Tibial nerve (tissue), 4 donors: ENCODE measurements at regions not wholly inside any gene's neighbourhood (a gene's known extent, or its start where the extent isn't known, plus 50 kb on each side); places are given as distances from the start of the nearest gene placed in this dataset.
"Not testable (repeated sequence)": the region's sequence is repeated elsewhere in the genome, so short reads cannot be mapped to it uniquely, and the experiment has no call there.

Experiments
- DNase-seq, 2 donors: peaks; one replicate each; pipeline ENCODE4 v3.0.0-alpha.2; 2019; ENCODE audit warnings: low spot score in 2 of 2
- H3K27ac ChIP-seq, 4 donors: fragments of 200-600 bp; sonication (generic) in 3 of 4; one replicate each; pipeline ENCODE4 v1.5.1; 2017 to 2019; ENCODE audit warnings: mild to moderate bottlenecking in 1 of 4
- H3K27me3 ChIP-seq, 2 donors: fragments of 200-600 bp; sonication (generic) in 1 of 2; one replicate each; pipeline versions ENCODE4 v1.5.1 to v1.6.0; 2017 to 2019
- H3K36me3 ChIP-seq, 3 donors: fragments of 200-600 bp; sonication (generic); one replicate each; pipeline ENCODE4 v1.5.1; 2018 to 2019
- H3K4me1 ChIP-seq, 4 donors: fragments of 200-600 bp; sonication (generic) in 3 of 4; one replicate each; pipeline ENCODE4 v1.5.1; 2017 to 2019
- H3K4me3 ChIP-seq, 4 donors: fragments of 200-600 bp; sonication (generic) in 3 of 4; one replicate each; pipeline ENCODE4 v1.5.1; 2017 to 2019; ENCODE audit warnings: mild to moderate bottlenecking in 1 of 4, moderate library complexity in 1 of 4
- H3K9me3 ChIP-seq, 4 donors: fragments of 200-600 bp; sonication (generic) in 3 of 4; one replicate each; pipeline ENCODE4 v1.5.1; 2017 to 2019
- EP300 ChIP-seq, 2 donors: sonication (generic); formaldehyde crosslinking; IDR thresholded peaks; one replicate each; pipeline ENCODE4 v1.6.1; 2017; ENCODE audit warnings: antibody characterized with exemption in 2 of 2, mild to moderate bottlenecking in 1 of 2
- POLR2A ChIP-seq, 2 donors: fragments of 450-650 bp; IDR thresholded peaks; one replicate each; pipeline ENCODE4 v1.6.1; 2017; ENCODE audit warnings: antibody characterized with exemption in 2 of 2, mild to moderate bottlenecking in 2 of 2, moderate library complexity in 2 of 2
- WGBS, 2 donors: methylation state at CpG; one replicate each; pipeline ENCODE4 v1.1.5; 2018; 5-methylcytosine and 5-hydroxymethylcytosine counted together
- TF ChIP-seq, protein P1 (sequence below), 5 experiments: fragments of 200-600 bp in 3 of 5; fragments of 450-650 bp in 2 of 5; sonication (generic) in 3 of 5; IDR thresholded peaks; one replicate each; pipeline ENCODE4 v1.5.1; 2016 to 2019; ENCODE audit warnings: antibody characterized with exemption in 5 of 5, mild to moderate bottlenecking in 3 of 5, moderate library complexity in 2 of 5

DNA sequence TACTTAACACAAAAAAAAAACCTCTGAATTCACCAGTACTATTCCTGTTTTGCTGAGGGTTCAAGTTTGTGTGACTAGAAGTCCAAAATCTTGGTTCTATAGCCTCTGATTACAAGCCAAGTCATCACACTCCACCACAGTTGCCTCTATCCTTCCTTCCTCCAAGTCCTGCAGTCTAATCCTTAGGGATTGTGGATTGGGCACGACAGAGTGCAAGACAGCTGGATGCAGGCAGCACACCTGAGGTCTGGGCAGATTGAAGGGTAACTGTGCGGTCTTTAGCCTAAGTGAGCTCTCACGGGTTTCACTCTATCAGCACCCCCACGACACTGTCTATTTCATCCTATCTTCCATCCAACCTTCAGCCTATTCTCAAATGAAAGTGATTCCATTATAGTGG lies 299.4 kb upstream of the ID2 start:
- Histone ChIP-seq H3K4me1 (no peaks in the 10 kb centered on the region), H3K9me3 (no peaks in the 10 kb centered on the region), H3K36me3 (no peaks in the 10 kb centered on the region), H3K4me3 (no peak overlapping the region), H3K27me3 (no peaks in the 10 kb centered on the region), H3K27ac (no peak overlapping the region)
- 84 to 87% methylated on average over 4 of the region's 4 CpGs for WGBS, 2 donors
- TF ChIP-seq, protein P1, sequence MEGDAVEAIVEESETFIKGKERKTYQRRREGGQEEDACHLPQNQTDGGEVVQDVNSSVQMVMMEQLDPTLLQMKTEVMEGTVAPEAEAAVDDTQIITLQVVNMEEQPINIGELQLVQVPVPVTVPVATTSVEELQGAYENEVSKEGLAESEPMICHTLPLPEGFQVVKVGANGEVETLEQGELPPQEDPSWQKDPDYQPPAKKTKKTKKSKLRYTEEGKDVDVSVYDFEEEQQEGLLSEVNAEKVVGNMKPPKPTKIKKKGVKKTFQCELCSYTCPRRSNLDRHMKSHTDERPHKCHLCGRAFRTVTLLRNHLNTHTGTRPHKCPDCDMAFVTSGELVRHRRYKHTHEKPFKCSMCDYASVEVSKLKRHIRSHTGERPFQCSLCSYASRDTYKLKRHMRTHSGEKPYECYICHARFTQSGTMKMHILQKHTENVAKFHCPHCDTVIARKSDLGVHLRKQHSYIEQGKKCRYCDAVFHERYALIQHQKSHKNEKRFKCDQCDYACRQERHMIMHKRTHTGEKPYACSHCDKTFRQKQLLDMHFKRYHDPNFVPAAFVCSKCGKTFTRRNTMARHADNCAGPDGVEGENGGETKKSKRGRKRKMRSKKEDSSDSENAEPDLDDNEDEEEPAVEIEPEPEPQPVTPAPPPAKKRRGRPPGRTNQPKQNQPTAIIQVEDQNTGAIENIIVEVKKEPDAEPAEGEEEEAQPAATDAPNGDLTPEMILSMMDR (IDR thresholded peaks at IDR 0.05), result no peak
- TF ChIP-seq EP300 (IDR thresholded peaks at IDR 0.05) (no peak), POLR2A (IDR thresholded peaks at IDR 0.05) (no peak)
- no peak for DNase-seq

DNA sequence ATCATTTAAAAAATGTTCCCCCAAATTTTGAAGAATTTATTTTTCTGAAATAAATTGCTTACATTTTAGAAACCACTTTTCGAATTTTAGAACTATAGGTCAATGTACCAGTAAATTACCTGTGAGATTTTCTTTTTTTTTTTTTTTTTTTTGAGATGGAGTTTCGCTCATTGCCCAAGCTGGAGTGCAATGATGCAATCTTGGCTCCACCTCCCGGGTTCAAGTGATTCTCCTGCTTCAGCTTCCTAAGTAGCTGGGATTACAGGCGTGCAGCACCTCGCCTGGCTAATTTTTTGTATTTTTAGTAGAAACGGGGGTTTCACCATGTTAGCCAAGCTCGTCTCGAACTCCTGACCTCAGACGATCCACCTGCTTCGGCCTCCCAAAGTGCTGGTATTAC lies 295.1 kb upstream of the ID2 start:
- WGBS, 2 donors, result 71 to 92% methylated on average over 9 of the region's 10 CpGs
- H3K4me3 ChIP-seq, DNase-seq, H3K27me3 ChIP-seq, H3K36me3 ChIP-seq, H3K27ac ChIP-seq, H3K4me1 ChIP-seq, H3K9me3 ChIP-seq: not testable (repeated sequence)

DNA sequence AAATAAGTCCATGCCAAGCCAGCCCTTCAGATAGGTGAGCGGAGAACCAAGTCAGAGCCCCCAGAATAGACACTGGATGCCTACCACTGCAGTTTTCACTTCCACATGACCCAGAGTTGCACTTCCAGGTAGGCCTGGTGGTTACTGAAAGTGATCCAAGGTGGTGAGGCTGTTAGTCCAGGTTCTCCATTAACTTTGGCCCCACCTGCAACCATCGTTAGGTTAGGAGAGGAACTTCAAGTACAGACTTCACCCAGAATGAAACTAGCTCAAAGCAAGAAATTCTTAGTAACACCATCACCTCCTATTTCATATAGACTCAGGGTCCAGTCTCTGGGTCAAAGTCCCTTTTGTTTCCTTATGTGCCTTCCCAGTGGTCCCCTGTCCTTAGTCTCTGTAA lies 293.1 kb upstream of the ID2 start:
- no peak for DNase-seq
- no peak overlapping the region for H3K27ac ChIP-seq
- WGBS, 2 donors, result 88 to 95% methylated on average over 2 of the region's 2 CpGs
- H3K4me3 ChIP-seq, result no peak overlapping the region
- TF ChIP-seq EP300 (IDR thresholded peaks at IDR 0.05) (no peak), POLR2A (IDR thresholded peaks at IDR 0.05) (no peak)
- TF ChIP-seq, protein P1 (IDR thresholded peaks at IDR 0.05), result no peak
- H3K36me3 ChIP-seq, result no peaks in the 10 kb centered on the region
- peaks cover 0 to 3% (median 0%) of the 10 kb centered on the region in 4 donors for H3K4me1 ChIP-seq
- peaks cover 0 to 4% (median 0%) of the 10 kb centered on the region in 4 donors for H3K9me3 ChIP-seq
- H3K27me3 ChIP-seq, result no peaks in the 10 kb centered on the region

DNA sequence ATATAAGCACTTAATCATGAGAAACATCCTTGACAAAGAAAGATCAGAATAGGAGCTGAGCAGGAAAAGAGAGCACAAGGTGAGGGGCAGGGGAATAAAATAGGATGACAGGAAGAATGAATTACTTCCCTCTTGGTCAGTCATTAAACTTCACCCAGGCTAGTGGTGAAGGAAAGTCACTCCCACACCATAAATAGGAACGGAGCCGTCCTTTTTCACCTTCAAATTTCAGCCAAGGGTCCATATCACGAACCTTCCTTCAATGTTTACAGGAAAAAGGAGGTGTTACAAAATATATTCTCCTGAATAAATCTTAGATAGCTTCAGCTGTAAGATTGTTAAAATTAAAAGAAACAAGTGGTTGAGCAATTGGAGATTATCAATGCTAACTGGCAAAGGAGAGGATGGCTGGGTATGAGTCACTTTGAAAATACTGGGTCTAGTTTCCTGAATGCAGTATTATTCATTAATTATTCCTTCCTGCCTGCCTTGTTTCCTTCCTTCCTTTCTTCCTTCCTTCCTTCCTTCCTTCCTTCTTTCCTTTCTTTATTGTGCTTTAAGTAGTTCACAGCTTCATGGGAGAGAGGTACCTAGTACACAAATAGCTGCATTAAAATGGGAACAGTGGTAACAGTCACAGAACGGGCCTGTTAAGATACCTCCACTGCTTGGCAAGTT lies 292.3 kb upstream of the ID2 start:
- DNase-seq, result no peak
- peaks cover 0 to 4% (median 0%) of the 10 kb centered on the region in 4 donors for H3K9me3 ChIP-seq
- no peak overlapping the region for H3K27ac ChIP-seq
- H3K4me1 ChIP-seq, result peaks cover 0 to 3% (median 0%) of the 10 kb centered on the region in 4 donors
- no peaks in the 10 kb centered on the region for H3K27me3 ChIP-seq
- no peaks in the 10 kb centered on the region for H3K36me3 ChIP-seq
- WGBS, 2 donors, result 48% methylated on average over 4 of the region's 4 CpGs
- TF ChIP-seq, protein P1 (IDR thresholded peaks at IDR 0.05), result no peak
- TF ChIP-seq EP300 (IDR thresholded peaks at IDR 0.05) (no peak), POLR2A (IDR thresholded peaks at IDR 0.05) (no peak)
- H3K4me3 ChIP-seq, result no peak overlapping the region

DNA sequence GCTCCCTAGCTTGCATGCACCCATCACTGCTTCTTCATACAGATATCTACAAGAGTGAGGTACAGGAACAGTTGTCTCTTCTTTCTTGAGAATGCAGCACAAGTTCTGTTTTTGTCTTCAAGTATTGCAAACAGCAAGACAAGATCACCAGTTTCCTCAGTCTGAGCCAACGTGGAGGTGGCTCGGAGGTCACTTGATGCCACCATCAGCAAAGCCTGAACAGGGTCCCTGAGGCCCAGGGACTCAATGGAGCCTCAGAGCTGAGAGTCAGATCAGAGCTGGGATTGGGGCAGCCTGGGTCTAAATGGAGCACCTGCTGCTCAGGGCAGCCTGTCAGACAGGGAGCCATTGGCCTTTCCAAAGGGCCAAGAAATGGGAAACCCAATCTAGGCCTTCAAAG lies 290.7 kb upstream of the ID2 start:
- no peak for DNase-seq
- Histone ChIP-seq H3K27ac (no peak overlapping the region), H3K36me3 (no peaks in the 10 kb centered on the region), H3K9me3 (peaks cover 0 to 4% (median 0%) of the 10 kb centered on the region in 4 donors), H3K27me3 (no peaks in the 10 kb centered on the region), H3K4me3 (no peak overlapping the region), H3K4me1 (peaks cover 0 to 3% (median 0%) of the 10 kb centered on the region in 4 donors)
- 93 to 94% methylated on average over 2 of the region's 2 CpGs for WGBS, 2 donors
- no peak for TF ChIP-seq POLR2A (IDR thresholded peaks at IDR 0.05)
- TF ChIP-seq, protein P1 (IDR thresholded peaks at IDR 0.05), result no peak
- no peak for TF ChIP-seq EP300 (IDR thresholded peaks at IDR 0.05)
